Smooth muscle cell (in vitro differentiated cells): ENCODE measurements at regions not wholly inside any gene's neighbourhood (a gene's known extent, or its start where the extent isn't known, plus 50 kb on each side); places are given as distances from the start of the nearest gene placed in this dataset.

Source experiments
- DNase-seq: peaks from one replicate; lab custom pipeline; 2025; ENCODE audit not compliant: unreplicated experiment; lab: John Stamatoyannopoulos, UW
- H2AFZ ChIP-seq: fragments of 200-600 bp; sonication (generic); 2 replicates; pipeline ENCODE4 v1.6.0; 2016; ENCODE audit warnings: antibody characterized with exemption, low read depth, mild to moderate bottlenecking
- H3F3A ChIP-seq: fragments of 200-600 bp; sonication (generic); 2 replicates; pipeline ENCODE4 v1.6.0; 2017; ENCODE audit warnings: antibody characterized with exemption, low read depth
- H3K27ac ChIP-seq: fragments of 200-600 bp; sonication (generic); 2 replicates; pipeline ENCODE4 v1.5.1; 2016; ENCODE audit warnings: low read depth, mild to moderate bottlenecking
- H3K27me3 ChIP-seq: fragments of 200-600 bp; sonication (generic); 2 replicates; pipeline ENCODE4 v1.6.1; 2016; ENCODE audit warnings: low read depth, mild to moderate bottlenecking
- H3K36me3 ChIP-seq: fragments of 200-600 bp; sonication (generic); 2 replicates; pipeline ENCODE4 v1.5.1; 2016; ENCODE audit warnings: low read depth
- H3K4me1 ChIP-seq: fragments of 200-600 bp; sonication (generic); 2 replicates; pipeline ENCODE4 v1.5.1; 2016; ENCODE audit warnings: low read depth
- H3K4me2 ChIP-seq: fragments of 200-600 bp; sonication (generic); 2 replicates; pipeline ENCODE4 v1.6.0; 2016; ENCODE audit warnings: mild to moderate bottlenecking
- H3K4me3 ChIP-seq: fragments of 200-600 bp; sonication (generic); 2 replicates; pipeline ENCODE4 v1.5.1; 2016; ENCODE audit warnings: mild to moderate bottlenecking
- H3K79me2 ChIP-seq: fragments of 200-600 bp; sonication (generic); 2 replicates; pipeline ENCODE4 v1.6.0; 2016; ENCODE audit warnings: low read depth, mild to moderate bottlenecking
- H3K9ac ChIP-seq: fragments of 200-600 bp; sonication (generic); 2 replicates; pipeline ENCODE4 v1.6.0; 2016; ENCODE audit warnings: low read depth
- H3K9me3 ChIP-seq: fragments of 200-600 bp; sonication (generic); replicated peaks from 2 replicates; pipeline ENCODE4 v1.5.1; 2016; ENCODE audit warnings: low read depth
- H4K20me1 ChIP-seq: fragments of 200-600 bp; sonication (generic); 2 replicates; pipeline ENCODE4 v1.6.0; 2016; ENCODE audit warnings: low read depth
- WGBS: methylation state at CpG from one replicate; pipeline ENCODE4 v1.1.7; 2016; ENCODE audit warnings: low lambda C conversion rate; 5-methylcytosine and 5-hydroxymethylcytosine counted together
- TF ChIP-seq, protein P1 (sequence below): fragments of 200-600 bp; sonication (generic); IDR thresholded peaks from 2 replicates; pipeline ENCODE4 v1.5.1; 2017; ENCODE audit warnings: borderline replicate concordance, mild to moderate bottlenecking, antibody characterized with exemption; ENCODE audit not compliant: insufficient read depth, poor library complexity, severe bottlenecking

DNA sequence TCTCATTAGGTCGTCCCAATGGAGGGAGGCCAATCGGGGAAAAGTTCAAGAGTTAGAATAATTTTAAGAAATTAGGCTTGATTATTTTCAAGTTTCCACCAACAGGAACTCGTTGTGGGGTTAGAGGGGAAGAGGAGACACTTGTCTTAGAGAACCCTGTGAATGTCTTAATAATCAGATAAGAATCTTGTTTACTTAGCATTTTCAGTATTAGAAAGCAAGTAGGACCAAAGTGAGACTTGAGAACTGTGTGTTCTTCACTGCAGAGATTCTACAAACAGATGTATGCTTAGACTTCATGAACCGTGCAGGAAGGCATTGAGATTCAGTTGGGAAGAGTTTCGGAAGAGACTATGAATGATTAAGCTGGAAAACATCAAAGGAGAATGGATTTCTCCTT lies 69.0 kb upstream of the HMHB1 start:
- peaks cover 2% of the 10 kb centered on the region for H3F3A ChIP-seq
- no peak overlapping the region for H3K4me3 ChIP-seq
- no peak overlapping the region for H3K9ac ChIP-seq
- no peaks in the 10 kb centered on the region for H3K4me1 ChIP-seq
- WGBS: 89% methylated on average over 5 of the region's 5 CpGs
- DNase-seq: no peak
- no peaks in the 10 kb centered on the region for H3K36me3 ChIP-seq
- H3K27ac ChIP-seq: no peak overlapping the region
- H3K9me3 ChIP-seq: no peaks in the 10 kb centered on the region
- H3K4me2 ChIP-seq: no peak overlapping the region
- no peaks in the 10 kb centered on the region for H3K79me2 ChIP-seq
- H3K27me3 ChIP-seq: no peaks in the 10 kb centered on the region
- TF ChIP-seq, protein P1, sequence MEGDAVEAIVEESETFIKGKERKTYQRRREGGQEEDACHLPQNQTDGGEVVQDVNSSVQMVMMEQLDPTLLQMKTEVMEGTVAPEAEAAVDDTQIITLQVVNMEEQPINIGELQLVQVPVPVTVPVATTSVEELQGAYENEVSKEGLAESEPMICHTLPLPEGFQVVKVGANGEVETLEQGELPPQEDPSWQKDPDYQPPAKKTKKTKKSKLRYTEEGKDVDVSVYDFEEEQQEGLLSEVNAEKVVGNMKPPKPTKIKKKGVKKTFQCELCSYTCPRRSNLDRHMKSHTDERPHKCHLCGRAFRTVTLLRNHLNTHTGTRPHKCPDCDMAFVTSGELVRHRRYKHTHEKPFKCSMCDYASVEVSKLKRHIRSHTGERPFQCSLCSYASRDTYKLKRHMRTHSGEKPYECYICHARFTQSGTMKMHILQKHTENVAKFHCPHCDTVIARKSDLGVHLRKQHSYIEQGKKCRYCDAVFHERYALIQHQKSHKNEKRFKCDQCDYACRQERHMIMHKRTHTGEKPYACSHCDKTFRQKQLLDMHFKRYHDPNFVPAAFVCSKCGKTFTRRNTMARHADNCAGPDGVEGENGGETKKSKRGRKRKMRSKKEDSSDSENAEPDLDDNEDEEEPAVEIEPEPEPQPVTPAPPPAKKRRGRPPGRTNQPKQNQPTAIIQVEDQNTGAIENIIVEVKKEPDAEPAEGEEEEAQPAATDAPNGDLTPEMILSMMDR: no peak
- H2AFZ ChIP-seq: no peak overlapping the region
- H4K20me1 ChIP-seq: no peaks in the 10 kb centered on the region

- Histone ChIP-seq H3K36me3 (no peaks in the 10 kb centered on the region), H3K4me3 (no peak overlapping the region), H3F3A (no peaks in the 10 kb centered on the region), H4K20me1 (no peaks in the 10 kb centered on the region), H3K4me2 (no peak overlapping the region), H3K4me1 (no peaks in the 10 kb centered on the region), H2AFZ (no peak overlapping the region), H3K9me3 (no peaks in the 10 kb centered on the region), H3K9ac (no peak overlapping the region), H3K27me3 (no peaks in the 10 kb centered on the region), H3K27ac (no peak overlapping the region), H3K79me2 (no peaks in the 10 kb centered on the region)
- WGBS: 85% methylated on average over 4 of the region's 4 CpGs
- DNase-seq: no peak
- TF ChIP-seq, protein P1: no peak
These were observed 70.5 kb upstream of the HMHB1 start for GRCh38 chr5:143741421-143741820.

DNA sequence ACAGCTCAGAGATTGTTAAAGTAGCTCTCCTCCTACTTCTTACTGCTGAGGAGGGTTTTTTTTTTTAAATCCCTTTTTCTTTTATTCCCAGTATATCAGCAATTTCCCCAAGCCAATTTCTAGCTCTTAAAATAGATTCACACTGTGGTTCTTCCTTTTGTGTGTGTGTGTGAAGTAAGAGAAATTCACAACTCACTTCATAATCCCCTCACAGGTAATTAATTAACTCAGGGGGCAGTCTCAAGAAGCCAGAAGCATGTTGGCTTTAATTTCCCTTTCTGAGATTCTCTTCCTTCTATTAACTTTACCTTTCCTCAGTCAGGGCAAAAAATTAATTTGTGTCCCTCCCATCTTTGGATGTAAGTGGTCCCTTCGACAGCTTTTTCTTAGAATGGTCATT lies 71.0 kb upstream of the HMHB1 start:
- Histone ChIP-seq H4K20me1 (no peaks in the 10 kb centered on the region), H3K4me3 (no peak overlapping the region), H3K27me3 (no peaks in the 10 kb centered on the region), H3K27ac (no peak overlapping the region), H3K4me2 (no peak overlapping the region), H3K9me3 (no peaks in the 10 kb centered on the region), H3K79me2 (no peaks in the 10 kb centered on the region), H2AFZ (no peak overlapping the region), H3F3A (no peaks in the 10 kb centered on the region), H3K9ac (no peak overlapping the region), H3K36me3 (no peaks in the 10 kb centered on the region), H3K4me1 (no peaks in the 10 kb centered on the region)
- 93% methylated on average over 1 of the region's 1 CpG for WGBS
- TF ChIP-seq, protein P1: no peak
- no peak for DNase-seq

GRCh38 chr5:143739746-143740145 lies 72.2 kb upstream of the HMHB1 start:
- Histone ChIP-seq H3K9me3 (no peaks in the 10 kb centered on the region), H3K4me1 (no peaks in the 10 kb centered on the region), H3K27me3 (no peaks in the 10 kb centered on the region), H3F3A (no peaks in the 10 kb centered on the region), H3K79me2 (no peaks in the 10 kb centered on the region), H3K36me3 (no peaks in the 10 kb centered on the region), H3K27ac (no peak overlapping the region), H4K20me1 (no peaks in the 10 kb centered on the region), H3K9ac (no peak overlapping the region), H3K4me2 (no peak overlapping the region), H3K4me3 (no peak overlapping the region), H2AFZ (no peak overlapping the region)
- no peak for DNase-seq
- TF ChIP-seq, protein P1: no peak
- WGBS: 96% methylated on average over 1 of the region's 1 CpG
